GM12878 (cell line): ENCODE measurements at regions not wholly inside any gene's neighbourhood (a gene's known extent, or its start where the extent isn't known, plus 50 kb on each side); places are given as distances from the start of the nearest gene placed in this dataset.

Source experiments
- ATAC-seq: fragments of 200-7000 bp; cut with Tn5 transposase; 3 replicates; pipeline ENCODE4 v1.9.1; 2020; ENCODE audit warnings: mild to moderate bottlenecking, moderate library complexity
- BruUV-seq: library from RNA; stranded (reverse); fragments of 400-500 nt; replicated peaks from 2 replicates; lab custom pipeline; 2021; lab: Mats Ljungman, UMichigan
- CTCF ChIA-PET: fragments of 300-600 bp; sonication (Branson Sonifier 250); formaldehyde crosslinking; extraction: SDS; loops from one replicate; lab custom pipeline; 2021; ENCODE audit warnings: inconsistent platforms; lab: Yijun Ruan, JAX
- POLR2A ChIA-PET: fragments of 350-600 bp; formaldehyde crosslinking; extraction: SDS; loops from one replicate; lab custom pipeline; 2021; ENCODE audit warnings: inconsistent platforms; lab: Charles Lee
- RAD21 ChIA-PET: fragments of 300-600 bp; sonication (Branson Sonifier 250); formaldehyde crosslinking; loops from one replicate; lab custom pipeline; 2023; ENCODE audit warnings: antibody characterized with exemption; ENCODE audit not compliant: unreplicated experiment; lab: Charles Lee
- SMC1A ChIA-PET: fragments of 300-600 bp; sonication (Branson Sonifier 250); formaldehyde crosslinking; loops from one replicate; lab custom pipeline; 2023; ENCODE audit not compliant: unreplicated experiment, uncharacterized antibody; lab: Charles Lee
- DNase-seq: peaks from one replicate; pipeline ENCODE4 v3.0.0-alpha.2; 2011; ENCODE audit warnings: low read depth, low spot score
- FAIRE-seq: peaks from 3 replicates; lab custom pipeline; 2011; peaks lifted over from hg19 to GRCh38; lab: Jason Lieb, UNC
- H2AFZ ChIP-seq: 2 replicates; pipeline ENCODE4 v1.6.0; 2011; ENCODE audit warnings: low read depth, low read length, control low read depth; ENCODE audit not compliant: control insufficient read depth
- H3K27ac ChIP-seq: 2 replicates; pipeline ENCODE4 v1.5.1; 2011; ENCODE audit warnings: control low read depth; ENCODE audit not compliant: control insufficient read depth, insufficient read depth
- H3K27me3 ChIP-seq, 2 experiments: replicated peaks in 1 of 2; 2 replicates each; pipeline versions ENCODE4 v1.6.0 to v1.6.1; 2011; ENCODE audit warnings: low read length in 1 of 2; ENCODE audit not compliant: control insufficient read depth in 2 of 2, insufficient read depth in 2 of 2
- H3K36me3 ChIP-seq, 2 experiments: 2 replicates each; pipeline ENCODE4 v1.5.1; 2011; ENCODE audit warnings: low read length in 1 of 2; ENCODE audit not compliant: control insufficient read depth in 2 of 2, insufficient read depth in 2 of 2
- H3K4me1 ChIP-seq: 2 replicates; pipeline ENCODE4 v1.6.1; 2011; ENCODE audit warnings: mild to moderate bottlenecking, low read length, moderate library complexity, mixed read lengths; ENCODE audit not compliant: control insufficient read depth, insufficient read depth
- H3K4me2 ChIP-seq: 2 replicates; pipeline ENCODE4 v1.6.0; 2011; ENCODE audit warnings: control low read depth; ENCODE audit not compliant: control insufficient read depth, insufficient read depth
- H3K4me3 ChIP-seq: fragments of 200-600 bp; sonication (generic); 2 replicates; pipeline ENCODE4 v1.5.1; 2016
- H3K79me2 ChIP-seq: 2 replicates; pipeline ENCODE4 v1.6.0; 2011; ENCODE audit warnings: low read length; ENCODE audit not compliant: control insufficient read depth, insufficient read depth
- H3K9ac ChIP-seq: 2 replicates; pipeline ENCODE4 v1.8.0; 2011; ENCODE audit warnings: low read length, control low read depth, mixed read lengths; ENCODE audit not compliant: control insufficient read depth, insufficient read depth
- H3K9me3 ChIP-seq: replicated peaks from 3 replicates; pipeline ENCODE4 v1.5.1; 2011; ENCODE audit warnings: mild to moderate bottlenecking, low read length; ENCODE audit not compliant: control insufficient read depth, insufficient read depth
- H4K20me1 ChIP-seq: 2 replicates; pipeline ENCODE4 v1.6.0; 2011; ENCODE audit not compliant: control insufficient read depth, insufficient read depth
- FOS ChIP-seq: IDR thresholded peaks from 3 replicates; pipeline ENCODE4 v1.6.1; 2011; ENCODE audit warnings: borderline replicate concordance; ENCODE audit not compliant: insufficient read length; ENCODE audit errors: extremely low read depth
- IRF3 ChIP-seq: fragments of 450-650 bp; IDR thresholded peaks from 2 replicates; pipeline ENCODE4 v1.6.1; 2014; ENCODE audit warnings: mild to moderate bottlenecking
- ZBTB40 ChIP-seq: fragments of 450-650 bp; IDR thresholded peaks from 2 replicates; pipeline ENCODE4 v1.6.1; 2016; ENCODE audit warnings: mild to moderate bottlenecking, moderate library complexity, borderline replicate concordance
- WGBS: methylation state at CpG from one replicate; pipeline ENCODE4 v1.1.6; 2016; ENCODE audit warnings: low lambda C conversion rate; ENCODE audit not compliant: insufficient replicate concordance, insufficient coverage; ENCODE audit errors: missing lambda C conversion rate; 5-methylcytosine and 5-hydroxymethylcytosine counted together
- in situ Hi-C: fragments of 300-500 bp; cut with MboI; formaldehyde crosslinking; loops from 9 replicates; pipeline ENCODE4 v1.14.3; 2018; ENCODE audit warnings: mixed read lengths
- intact Hi-C: fragments of 100-400 bp; cut with micrococcal nuclease; formaldehyde crosslinking; loops from one replicate; pipeline ENCODE4 v1.14.2; 2022; ENCODE audit not compliant: unreplicated experiment

DNA sequence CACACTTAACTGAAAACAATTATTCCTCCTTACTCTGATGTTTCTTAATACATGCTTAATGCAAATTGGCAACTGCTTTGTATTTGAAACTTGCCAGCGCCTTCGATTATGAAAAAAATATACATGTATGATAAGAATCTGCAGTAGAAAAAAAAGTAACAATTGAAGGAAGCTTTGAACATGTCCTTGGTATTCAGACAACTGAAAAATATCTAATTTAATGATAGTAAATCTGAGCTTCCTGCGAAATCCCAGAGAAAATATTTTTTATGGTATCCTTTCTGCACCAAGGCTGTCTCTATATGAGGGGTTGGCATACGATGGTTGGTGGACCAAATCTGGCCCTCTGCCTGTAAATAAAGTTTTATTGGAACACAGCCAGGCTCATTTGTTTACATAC, 186.2 kb downstream of the HDGFL1 start:
- SMC1A ChIA-PET: no interaction called here
- intact Hi-C loops: no loop called here
- ATAC-seq: no peak

More for the DNA sequence above, 186.2 kb downstream of the HDGFL1 start:
- ChIA-PET POLR2A (no interaction called here), RAD21 (no interaction called here)
- Histone ChIP-seq H3K4me2 (no peak overlapping the region), H3K9me3 (no peaks in the 10 kb centered on the region)
- no peak for TF ChIP-seq FOS
- TF ChIP-seq ZBTB40: 0 out of 2 replicates have a peak, but pooled peaks have one; percentile 19
- TF ChIP-seq IRF3: no peak
- TF ChIP-seq, all 136 proteins: peak for 1
- no peaks in the 10 kb centered on the region for H3K27me3 ChIP-seq
- no peaks in the 10 kb centered on the region for H4K20me1 ChIP-seq
- H2AFZ ChIP-seq: no peak overlapping the region
- no peak overlapping the region for H3K4me3 ChIP-seq
- no peaks in the 10 kb centered on the region for H3K36me3 ChIP-seq
- WGBS: 31% methylated on average over 4 of the region's 4 CpGs
- no peak overlapping the region for H3K27ac ChIP-seq
- in situ Hi-C loops: no loop called here
- CTCF ChIA-PET: no interaction called here
- no peaks in the 10 kb centered on the region for H3K4me1 ChIP-seq
- no peak for FAIRE-seq
- no peaks in the 10 kb centered on the region for H3K79me2 ChIP-seq
- no peak for DNase-seq
- no TSS peak for BruUV-seq
- H3K9ac ChIP-seq: no peak overlapping the region
